Activated B cell treated with CpG ODN at 0.5 μM for 24 hours (primary cell): ENCODE measurements at regions not wholly inside any gene's neighbourhood (a gene's known extent, or its start where the extent isn't known, plus 50 kb on each side); places are given as distances from the start of the nearest gene placed in this dataset.

Source experiments
- ATAC-seq: fragments of 200-7000 bp; cut with Tn5 transposase; one replicate; pipeline ENCODE4 v1.10.0; 2021; ENCODE audit warnings: low read depth, mild to moderate bottlenecking, moderate library complexity
- CTCF ChIA-PET: fragments of 350-600 bp; sonication (Branson Sonifier 250); formaldehyde crosslinking; loops from one replicate; lab custom pipeline; 2021; ENCODE audit warnings: antibody characterized with exemption; lab: Charles Lee
- POLR2A ChIA-PET: fragments of 350-600 bp; sonication (Branson Sonifier 250); formaldehyde crosslinking; loops from one replicate; lab custom pipeline; 2021; ENCODE audit warnings: antibody characterized with exemption; lab: Charles Lee
- DNase-seq: peaks from one replicate; pipeline ENCODE4 v3.0.0; 2022
- H3K27ac Mint-ChIP-seq: one replicate; pipeline ENCODE4 v1.8.0; 2020; ENCODE audit warnings: mixed read lengths
- H3K27me3 Mint-ChIP-seq: one replicate; pipeline ENCODE4 v1.8.0; 2021; ENCODE audit warnings: mixed read lengths
- H3K36me3 Mint-ChIP-seq: one replicate; pipeline ENCODE4 v1.8.0; 2021; ENCODE audit warnings: low read depth, mixed read lengths
- H3K4me1 Mint-ChIP-seq: one replicate; pipeline ENCODE4 v1.8.0; 2021; ENCODE audit warnings: mixed read lengths
- H3K4me3 Mint-ChIP-seq: one replicate; pipeline ENCODE4 v1.8.0; 2020; ENCODE audit warnings: mild to moderate bottlenecking, mixed read lengths
- H3K9me3 Mint-ChIP-seq: one replicate; pipeline ENCODE4 v1.8.0; 2020; ENCODE audit warnings: mixed read lengths
- intact Hi-C: fragments of 100-400 bp; cut with micrococcal nuclease; formaldehyde crosslinking; loops from one replicate; pipeline ENCODE4 v1.15.1; 2024
- TF ChIP-seq, protein P1 (sequence below): fragments of 200-600 bp; IDR thresholded peaks from one replicate; pipeline ENCODE4 v1.8.0; 2022; ENCODE audit warnings: antibody characterized with exemption, mild to moderate bottlenecking

DNA sequence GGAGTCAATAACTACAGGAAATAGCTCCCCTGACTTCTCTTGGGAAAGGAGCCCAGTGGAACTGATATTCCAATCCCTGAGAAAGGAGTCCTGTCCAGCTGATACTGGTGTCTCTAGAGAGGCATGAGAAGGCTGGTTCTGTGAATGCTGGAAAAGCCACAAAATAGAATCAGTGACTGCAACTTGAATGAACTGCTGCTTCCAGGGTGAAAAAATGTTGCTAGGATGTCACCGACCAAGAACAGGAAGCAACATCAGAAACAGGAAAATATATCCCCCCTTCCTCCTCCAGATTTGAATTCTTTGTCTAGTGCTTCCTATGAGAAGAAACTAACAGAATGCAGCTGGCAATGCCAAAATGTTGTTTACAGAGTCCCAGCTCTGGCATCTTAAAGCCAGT is 269.3 kb upstream of the LYPLAL1 start:
- H3K4me1 Mint-ChIP-seq = no peaks in the 10 kb centered on the region
- no peaks in the 10 kb centered on the region for H3K9me3 Mint-ChIP-seq
- ChIA-PET CTCF (no interaction called here), POLR2A (no interaction called here)
- H3K36me3 Mint-ChIP-seq = no peaks in the 10 kb centered on the region
- ATAC-seq = no peak
- DNase-seq = no peak
- TF ChIP-seq, protein P1, sequence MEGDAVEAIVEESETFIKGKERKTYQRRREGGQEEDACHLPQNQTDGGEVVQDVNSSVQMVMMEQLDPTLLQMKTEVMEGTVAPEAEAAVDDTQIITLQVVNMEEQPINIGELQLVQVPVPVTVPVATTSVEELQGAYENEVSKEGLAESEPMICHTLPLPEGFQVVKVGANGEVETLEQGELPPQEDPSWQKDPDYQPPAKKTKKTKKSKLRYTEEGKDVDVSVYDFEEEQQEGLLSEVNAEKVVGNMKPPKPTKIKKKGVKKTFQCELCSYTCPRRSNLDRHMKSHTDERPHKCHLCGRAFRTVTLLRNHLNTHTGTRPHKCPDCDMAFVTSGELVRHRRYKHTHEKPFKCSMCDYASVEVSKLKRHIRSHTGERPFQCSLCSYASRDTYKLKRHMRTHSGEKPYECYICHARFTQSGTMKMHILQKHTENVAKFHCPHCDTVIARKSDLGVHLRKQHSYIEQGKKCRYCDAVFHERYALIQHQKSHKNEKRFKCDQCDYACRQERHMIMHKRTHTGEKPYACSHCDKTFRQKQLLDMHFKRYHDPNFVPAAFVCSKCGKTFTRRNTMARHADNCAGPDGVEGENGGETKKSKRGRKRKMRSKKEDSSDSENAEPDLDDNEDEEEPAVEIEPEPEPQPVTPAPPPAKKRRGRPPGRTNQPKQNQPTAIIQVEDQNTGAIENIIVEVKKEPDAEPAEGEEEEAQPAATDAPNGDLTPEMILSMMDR = no peak
- H3K27ac Mint-ChIP-seq = no peak overlapping the region
- intact Hi-C loops = no loop called here
- peaks cover 9% of the 10 kb centered on the region for H3K27me3 Mint-ChIP-seq
- no peak overlapping the region for H3K4me3 Mint-ChIP-seq

DNA sequence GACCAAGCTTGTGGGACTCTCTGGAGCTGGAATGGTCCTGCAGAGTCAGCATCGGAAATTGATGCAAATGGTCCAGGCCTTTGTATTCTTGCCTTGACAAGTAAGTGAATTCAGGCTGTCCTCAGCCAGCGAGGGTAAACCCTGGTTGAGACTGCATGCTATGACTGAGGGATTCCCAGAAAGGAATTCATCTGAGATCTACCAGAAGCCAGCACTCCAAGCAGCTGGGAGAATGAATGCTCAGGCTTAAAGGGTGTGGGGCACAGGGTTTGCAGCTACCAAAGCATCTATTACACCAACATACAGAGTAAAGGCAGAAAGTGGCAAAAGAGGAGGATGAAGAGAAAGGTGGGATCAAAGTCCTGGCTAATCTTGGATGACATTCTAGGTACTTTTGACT is 257.0 kb upstream of the LYPLAL1 start:
- Mint-ChIP-seq H3K4me1 (no peaks in the 10 kb centered on the region), H3K36me3 (no peaks in the 10 kb centered on the region), H3K27me3 (no peaks in the 10 kb centered on the region), H3K9me3 (no peaks in the 10 kb centered on the region), H3K4me3 (no peak overlapping the region), H3K27ac (no peak overlapping the region)
- intact Hi-C loops = no loop called here
- DNase-seq = no peak
- ChIA-PET POLR2A (no interaction called here), CTCF (no interaction called here)
- TF ChIP-seq, protein P1 = no peak
- ATAC-seq = no peak

DNA sequence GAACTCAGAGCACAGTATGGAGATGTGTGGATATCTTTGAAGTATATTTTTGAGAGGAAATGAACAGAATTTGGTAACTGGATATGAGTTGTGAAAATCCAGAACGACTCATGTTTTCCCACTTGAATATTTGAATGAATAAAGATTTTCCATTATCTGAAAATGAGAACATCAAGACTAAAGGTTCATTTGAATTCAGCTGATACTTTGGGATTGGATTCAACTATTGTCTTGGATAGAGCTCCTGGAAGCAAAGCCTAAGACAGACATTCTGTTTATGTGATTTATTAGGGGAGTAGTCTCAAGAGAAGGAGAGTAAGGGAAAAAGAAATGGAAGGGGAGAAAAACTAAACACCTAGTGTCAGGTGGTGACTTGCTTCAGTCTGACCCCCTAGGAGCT is 256.0 kb upstream of the LYPLAL1 start:
- intact Hi-C loops = no loop called here
- ATAC-seq (no peak), DNase-seq (no peak)
- TF ChIP-seq, protein P1 = no peak
- Mint-ChIP-seq H3K36me3 (no peaks in the 10 kb centered on the region), H3K9me3 (no peaks in the 10 kb centered on the region), H3K27me3 (peaks cover 2% of the 10 kb centered on the region), H3K27ac (no peak overlapping the region), H3K4me3 (no peak overlapping the region), H3K4me1 (no peaks in the 10 kb centered on the region)
- ChIA-PET POLR2A (no interaction called here), CTCF (no interaction called here)

DNA sequence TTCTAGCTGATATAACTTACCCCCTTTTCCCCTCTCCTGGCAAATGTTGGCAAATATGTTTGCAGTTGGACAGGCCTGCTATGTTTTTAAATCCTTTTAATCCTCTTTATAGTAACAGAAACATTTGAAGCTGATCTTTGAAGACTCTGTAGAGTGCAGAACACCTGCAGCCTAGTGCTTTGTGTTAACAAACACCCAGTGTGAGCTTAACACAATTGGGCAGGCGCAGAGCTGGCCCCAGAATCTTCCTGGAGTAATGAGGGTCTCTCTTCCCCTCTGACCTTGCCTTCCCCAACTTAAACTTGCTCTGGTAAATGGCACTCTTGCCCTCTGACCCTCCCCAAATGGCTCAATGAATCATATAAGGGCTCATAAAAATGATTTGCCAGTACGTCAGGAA is 247.9 kb upstream of the LYPLAL1 start:
- CTCF ChIA-PET = no interaction called here
- no peak for ATAC-seq

DNA sequence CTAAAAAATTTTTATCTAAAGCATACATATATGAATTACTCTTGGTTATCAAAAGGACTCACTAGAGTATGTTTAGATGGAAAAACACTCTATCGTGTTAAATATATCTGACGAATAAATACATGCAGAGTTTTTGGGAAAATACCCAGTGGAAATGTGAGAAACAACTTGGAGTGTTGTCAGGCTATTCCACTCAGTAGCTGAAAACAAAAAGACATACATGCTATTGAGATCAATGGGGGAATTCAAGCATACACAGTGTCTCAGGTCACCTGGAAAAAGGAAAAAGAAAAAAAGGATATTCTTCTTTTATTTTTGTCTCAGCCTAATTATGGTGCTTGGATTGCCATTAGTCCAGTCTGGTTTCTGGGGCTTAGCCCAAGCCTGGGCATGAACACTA is 247.0 kb upstream of the LYPLAL1 start:
- Mint-ChIP-seq H3K27ac (no peak overlapping the region), H3K4me1 (no peaks in the 10 kb centered on the region), H3K36me3 (no peaks in the 10 kb centered on the region), H3K9me3 (no peaks in the 10 kb centered on the region), H3K4me3 (no peak overlapping the region), H3K27me3 (peaks cover 4% of the 10 kb centered on the region)
- DNase-seq = no peak
- intact Hi-C loops = no loop called here
- ATAC-seq = no peak
- CTCF ChIA-PET = no interaction called here
- TF ChIP-seq, protein P1 = no peak
- POLR2A ChIA-PET = no interaction called here

More for the DNA sequence above, 247.9 kb upstream of the LYPLAL1 start:
- Mint-ChIP-seq H3K36me3 (no peaks in the 10 kb centered on the region), H3K27ac (no peak overlapping the region), H3K4me1 (no peaks in the 10 kb centered on the region), H3K27me3 (peaks cover 4% of the 10 kb centered on the region), H3K4me3 (no peak overlapping the region), H3K9me3 (no peaks in the 10 kb centered on the region)
- DNase-seq = no peak
- POLR2A ChIA-PET = no interaction called here
- TF ChIP-seq, protein P1 = no peak
- intact Hi-C loops = no loop called here
